ENCODE measurements at regions not wholly inside any gene's neighbourhood (a gene's known extent, or its start where the extent isn't known, plus 50 kb on each side); places are given as distances from the start of the nearest gene placed in this dataset.

- intact Hi-C loops (cut with DNase I; ENCODE audit: low total_unique reads), result no loop called here
- Histone ChIP-seq H3K27ac (no peak overlapping the region), H3K9me3 (no peaks in the 10 kb centered on the region), H3K4me1 (no peaks in the 10 kb centered on the region), H3K36me3 (no peaks in the 10 kb centered on the region), H3K27me3 (no peaks in the 10 kb centered on the region), H3K4me3 (no peak overlapping the region)
- TF ChIP-seq CTCF (IDR thresholded peaks at IDR 0.05), result no peak
- DNase-seq, result no peak
Observed at GRCh38 chr3:55329849-55330248, 157.3 kb downstream of the WNT5A start.

GRCh38 chr3:55327131-55327920, 159.8 kb downstream of the WNT5A start:
- Histone ChIP-seq H3K27me3 (no peaks in the 10 kb centered on the region), H3K27ac (no peak overlapping the region), H3K4me1 (no peaks in the 10 kb centered on the region), H3K36me3 (no peaks in the 10 kb centered on the region), H3K9me3 (no peaks in the 10 kb centered on the region), H3K4me3 (no peak overlapping the region)
- TF ChIP-seq CTCF (IDR thresholded peaks at IDR 0.05), result no peak
- intact Hi-C loops (cut with DNase I; ENCODE audit: low total_unique reads), result no loop called here
- DNase-seq, result no peak

GRCh38 chr3:55322638-55323037, 164.5 kb downstream of the WNT5A start:
- Histone ChIP-seq H3K36me3 (no peaks in the 10 kb centered on the region), H3K27me3 (no peaks in the 10 kb centered on the region), H3K4me1 (no peaks in the 10 kb centered on the region), H3K27ac (no peak overlapping the region), H3K9me3 (no peaks in the 10 kb centered on the region), H3K4me3 (no peak overlapping the region)
- intact Hi-C loops (cut with DNase I; ENCODE audit: low total_unique reads), result no loop called here
- no peak for DNase-seq
- no peak for TF ChIP-seq CTCF (IDR thresholded peaks at IDR 0.05)

- no peaks in the 10 kb centered on the region for H3K36me3 ChIP-seq
- no peak overlapping the region for H3K27ac ChIP-seq
- intact Hi-C loops (cut with DNase I; ENCODE audit: low total_unique reads), result no loop called here
- no peaks in the 10 kb centered on the region for H3K4me1 ChIP-seq
- no peaks in the 10 kb centered on the region for H3K27me3 ChIP-seq
- DNase-seq, result no peak
- TF ChIP-seq CTCF (IDR thresholded peaks at IDR 0.05), result no peak
- no peaks in the 10 kb centered on the region for H3K9me3 ChIP-seq
- no peak overlapping the region for H3K4me3 ChIP-seq
Observed at GRCh38 chr3:55320928-55321327, 166.2 kb downstream of the WNT5A start.

GRCh38 chr3:55315396-55315795, 171.7 kb downstream of the WNT5A start:
- no peaks in the 10 kb centered on the region for H3K4me1 ChIP-seq
- H3K27ac ChIP-seq, result no peak overlapping the region
- no peak for TF ChIP-seq CTCF (IDR thresholded peaks at IDR 0.05)
- no peak for DNase-seq
- H3K9me3 ChIP-seq, result no peaks in the 10 kb centered on the region
- no peaks in the 10 kb centered on the region for H3K27me3 ChIP-seq
- no peaks in the 10 kb centered on the region for H3K36me3 ChIP-seq
- no peak overlapping the region for H3K4me3 ChIP-seq
- intact Hi-C loops (cut with DNase I; ENCODE audit: low total_unique reads), result no loop called here
